Astrocyte (in vitro differentiated cells and primary cell): ENCODE measurements at regions not wholly inside any gene's neighbourhood (a gene's known extent, or its start where the extent isn't known, plus 50 kb on each side); places are given as distances from the start of the nearest gene placed in this dataset.

ENCODE experiments used
- CTCF ChIP-seq: IDR thresholded peaks from 2 replicates; pipeline ENCODE4 v1.5.1; 2011; ENCODE audit warnings: low read depth, mild to moderate bottlenecking, inconsistent platforms, low read length, moderate library complexity; ENCODE audit not compliant: insufficient read depth
- EZH2 ChIP-seq: IDR thresholded peaks from 2 replicates; pipeline ENCODE4 v1.6.1; 2012; ENCODE audit warnings: mild to moderate bottlenecking, low read length, inconsistent platforms; ENCODE audit not compliant: insufficient read depth

GRCh38 chr5:167452136-167452535 lies 839.3 kb upstream of the WWC1 start:
- TF ChIP-seq EZH2, result no peak
- no peak for TF ChIP-seq CTCF
